Testis (tissue), 2 donors: ENCODE measurements at regions not wholly inside any gene's neighbourhood (a gene's known extent, or its start where the extent isn't known, plus 50 kb on each side); places are given as distances from the start of the nearest gene placed in this dataset.
"Not testable (repeated sequence)": the region's sequence is repeated elsewhere in the genome, so short reads cannot be mapped to it uniquely, and the experiment has no call there.

Source experiments
- DNase-seq: peaks from one replicate; pipeline ENCODE4 v3.0.0-alpha.2; 2019
- H3K27ac ChIP-seq, 2 donors: fragments of 200-600 bp; sonication (generic); one replicate each; pipeline ENCODE4 v1.5.1; 2019
- H3K27me3 ChIP-seq: fragments of 200-600 bp; sonication (generic); one replicate; pipeline ENCODE4 v1.5.1; 2019
- H3K36me3 ChIP-seq: fragments of 200-600 bp; sonication (generic); one replicate; pipeline ENCODE4 v1.5.1; 2017; ENCODE audit warnings: low read depth; ENCODE audit errors: missing control alignments
- H3K4me1 ChIP-seq: fragments of 200-600 bp; sonication (generic); one replicate; pipeline ENCODE4 v1.5.1; 2019
- H3K4me3 ChIP-seq, 2 donors: fragments of 200-600 bp; sonication (generic); one replicate each; pipeline ENCODE4 v1.5.1; 2017 to 2019
- H3K9me3 ChIP-seq: fragments of 200-600 bp; sonication (generic); one replicate; pipeline ENCODE4 v1.5.1; 2017
- POLR2A ChIP-seq: fragments of 450-650 bp; IDR thresholded peaks from one replicate; pipeline ENCODE4 v1.6.1; 2017; ENCODE audit warnings: antibody characterized with exemption, mild to moderate bottlenecking, moderate library complexity
- WGBS, 2 donors: methylation state at CpG; one replicate each; pipeline ENCODE4 v1.1.5; 2018; 5-methylcytosine and 5-hydroxymethylcytosine counted together
- intact Hi-C: fragments of 100-400 bp; cut with DNase I; formaldehyde crosslinking; loops from one replicate; pipeline ENCODE4 v1.15.1; 2023; ENCODE audit warnings: low total_unique reads
- TF ChIP-seq, protein P1 (sequence below), 3 experiments: fragments of 450-650 bp in 2 of 3; fragments of 200-600 bp in 1 of 3; sonication (generic) in 1 of 3; IDR thresholded peaks; one replicate each; pipeline ENCODE4 v1.5.1; 2016 to 2019; ENCODE audit warnings: antibody characterized with exemption in 3 of 3, mild to moderate bottlenecking in 2 of 3, moderate library complexity in 1 of 3

DNA sequence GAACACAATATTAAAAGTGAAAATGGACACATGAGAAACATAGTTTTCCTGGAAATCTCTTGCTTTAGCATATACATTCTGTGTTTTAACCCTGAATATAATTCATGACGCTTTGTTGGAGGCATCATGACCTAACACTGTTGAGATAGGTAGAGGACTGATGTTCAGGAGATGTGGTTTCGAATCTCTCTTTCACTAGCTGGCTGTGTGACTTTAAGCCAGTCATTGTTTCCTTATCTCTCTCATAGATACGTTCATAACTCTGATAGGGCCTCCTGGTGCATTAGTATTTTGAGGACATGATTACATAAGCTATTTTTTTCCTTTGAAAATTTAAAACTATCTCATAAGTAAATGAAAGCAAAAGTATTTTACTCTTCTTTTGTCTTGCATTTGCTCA is 179.0 kb upstream of the DTNA start:
- Histone ChIP-seq H3K36me3 (no peaks in the 10 kb centered on the region), H3K4me3 (no peak overlapping the region), H3K27ac (no peak overlapping the region), H3K27me3 (no peaks in the 10 kb centered on the region), H3K4me1 (peaks cover 18% of the 10 kb centered on the region), H3K9me3 (no peaks in the 10 kb centered on the region)
- DNase-seq = no peak
- TF ChIP-seq POLR2A = no peak
- TF ChIP-seq, protein P1, sequence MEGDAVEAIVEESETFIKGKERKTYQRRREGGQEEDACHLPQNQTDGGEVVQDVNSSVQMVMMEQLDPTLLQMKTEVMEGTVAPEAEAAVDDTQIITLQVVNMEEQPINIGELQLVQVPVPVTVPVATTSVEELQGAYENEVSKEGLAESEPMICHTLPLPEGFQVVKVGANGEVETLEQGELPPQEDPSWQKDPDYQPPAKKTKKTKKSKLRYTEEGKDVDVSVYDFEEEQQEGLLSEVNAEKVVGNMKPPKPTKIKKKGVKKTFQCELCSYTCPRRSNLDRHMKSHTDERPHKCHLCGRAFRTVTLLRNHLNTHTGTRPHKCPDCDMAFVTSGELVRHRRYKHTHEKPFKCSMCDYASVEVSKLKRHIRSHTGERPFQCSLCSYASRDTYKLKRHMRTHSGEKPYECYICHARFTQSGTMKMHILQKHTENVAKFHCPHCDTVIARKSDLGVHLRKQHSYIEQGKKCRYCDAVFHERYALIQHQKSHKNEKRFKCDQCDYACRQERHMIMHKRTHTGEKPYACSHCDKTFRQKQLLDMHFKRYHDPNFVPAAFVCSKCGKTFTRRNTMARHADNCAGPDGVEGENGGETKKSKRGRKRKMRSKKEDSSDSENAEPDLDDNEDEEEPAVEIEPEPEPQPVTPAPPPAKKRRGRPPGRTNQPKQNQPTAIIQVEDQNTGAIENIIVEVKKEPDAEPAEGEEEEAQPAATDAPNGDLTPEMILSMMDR (IDR thresholded peaks at IDR 0.05) = no peak
- whole genome bisulfite sequencing, 2 donors = 66 to 74% methylated on average over 3 of the region's 3 CpGs
- intact Hi-C loops = no loop called here

GRCh38 chr18:34534642-34535041 is 175.5 kb upstream of the DTNA start:
- H3K27ac ChIP-seq, intact Hi-C loops, H3K4me3 ChIP-seq, DNase-seq, H3K9me3 ChIP-seq, H3K36me3 ChIP-seq, H3K27me3 ChIP-seq: not testable (repeated sequence)
- H3K4me1 ChIP-seq = peaks cover 10% of the 10 kb centered on the region
- WGBS, 2 donors = 89% methylated on average over 2 of the region's 2 CpGs

DNA sequence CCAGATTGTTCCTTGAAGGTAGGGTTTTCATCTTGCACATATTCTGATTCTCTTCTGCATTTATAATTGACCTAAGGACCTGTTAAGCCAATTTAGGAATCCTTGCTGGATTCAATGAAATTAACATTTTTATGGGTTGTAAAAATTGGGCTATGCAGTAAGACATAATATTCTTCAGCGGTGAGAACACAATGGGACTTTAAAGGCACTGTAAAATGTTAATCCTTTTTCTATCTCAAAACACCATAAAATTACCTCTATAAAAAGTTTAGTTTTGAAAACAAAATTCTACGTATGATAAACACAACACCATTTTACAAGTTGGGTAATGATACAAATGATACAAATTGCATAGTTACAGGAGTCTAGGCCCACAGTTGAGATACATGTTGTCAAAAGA is 169.2 kb upstream of the DTNA start:
- no peak for DNase-seq
- no peaks in the 10 kb centered on the region for H3K9me3 ChIP-seq
- H3K36me3 ChIP-seq = no peaks in the 10 kb centered on the region
- no peaks in the 10 kb centered on the region for H3K4me1 ChIP-seq
- 76 to 83% methylated on average over 2 of the region's 2 CpGs for WGBS, 2 donors
- H3K27me3 ChIP-seq = no peaks in the 10 kb centered on the region
- no peak for TF ChIP-seq POLR2A
- TF ChIP-seq, protein P1 (IDR thresholded peaks at IDR 0.05) = no peak
- no peak overlapping the region for H3K4me3 ChIP-seq
- H3K27ac ChIP-seq = no peak overlapping the region
- intact Hi-C loops = no loop called here

- intact Hi-C loops = no loop called here
- Histone ChIP-seq H3K27ac (no peak overlapping the region), H3K4me3 (no peak overlapping the region), H3K4me1 (no peaks in the 10 kb centered on the region), H3K9me3 (no peaks in the 10 kb centered on the region), H3K36me3 (no peaks in the 10 kb centered on the region), H3K27me3 (no peaks in the 10 kb centered on the region)
- DNase-seq = no peak
- no peak for TF ChIP-seq POLR2A
- TF ChIP-seq, protein P1 (IDR thresholded peaks at IDR 0.05) = no peak
Observed at GRCh38 chr18:34542625-34543024, 167.5 kb upstream of the DTNA start.

DNA sequence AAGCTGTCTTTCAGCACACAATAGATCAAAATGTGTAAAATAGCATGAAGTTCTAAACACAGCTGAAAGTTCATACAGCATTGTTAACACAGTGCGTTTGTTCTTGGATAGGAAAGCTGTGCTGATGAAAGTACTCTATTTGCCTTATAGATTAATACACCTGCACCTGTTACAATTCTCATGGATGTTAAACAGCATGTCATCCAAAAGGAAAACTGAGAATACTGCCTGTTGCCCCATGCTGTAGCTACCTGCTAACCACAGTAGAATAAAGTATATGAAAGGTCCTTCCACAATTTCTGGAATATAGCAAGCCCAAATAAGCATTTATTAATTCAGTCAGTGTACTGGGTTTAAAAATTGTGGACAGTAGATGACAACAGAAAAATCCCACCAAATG is 166.7 kb upstream of the DTNA start:
- WGBS, 2 donors = 93 to 96% methylated on average over 1 of the region's 1 CpG
- H3K9me3 ChIP-seq = no peaks in the 10 kb centered on the region
- H3K36me3 ChIP-seq = no peaks in the 10 kb centered on the region
- no peak for TF ChIP-seq POLR2A
- TF ChIP-seq, protein P1 (IDR thresholded peaks at IDR 0.05) = no peak
- DNase-seq = no peak
- H3K4me3 ChIP-seq = no peak overlapping the region
- no peak overlapping the region for H3K27ac ChIP-seq
- intact Hi-C loops = no loop called here
- H3K27me3 ChIP-seq = no peaks in the 10 kb centered on the region
- no peaks in the 10 kb centered on the region for H3K4me1 ChIP-seq
